Body of pancreas (tissue), 4 donors: ENCODE measurements at regions not wholly inside any gene's neighbourhood (a gene's known extent, or its start where the extent isn't known, plus 50 kb on each side); places are given as distances from the start of the nearest gene placed in this dataset.

Source experiments
- ATAC-seq: fragments of 150-250 bp; one replicate; pipeline ENCODE4 v1.9.1; 2016
- DNase-seq, 4 donors: peaks; one replicate each; pipeline ENCODE4 v3.0.0-alpha.2; 2019
- H3K27ac ChIP-seq, 4 donors: fragments of 200-600 bp; sonication (generic); 1 replicate in 3 of 4; 2 replicates in 1 of 4; pipeline versions ENCODE4 v1.5.1 to v1.6.1; 2016 to 2019; ENCODE audit warnings: mild to moderate bottlenecking in 1 of 4, mixed read lengths in 1 of 4, moderate library complexity in 1 of 4
- H3K27me3 ChIP-seq, 2 donors: fragments of 200-600 bp; sonication (generic); one replicate each; pipeline ENCODE4 v1.6.0; 2016; ENCODE audit warnings: mild to moderate bottlenecking in 1 of 2
- H3K36me3 ChIP-seq, 2 donors: fragments of 200-600 bp; sonication (generic); replicated peaks in 1 of 2; 2 replicates each; pipeline ENCODE4 v1.5.1; 2016; ENCODE audit warnings: low read depth in 2 of 2; ENCODE audit not compliant: insufficient read depth in 1 of 2
- H3K4me1 ChIP-seq: fragments of 200-600 bp; sonication (generic); one replicate; pipeline ENCODE4 v1.6.0; 2016
- H3K4me3 ChIP-seq, 2 donors: fragments of 200-600 bp; sonication (generic); 1 replicate in 1 of 2; 2 replicates in 1 of 2; pipeline ENCODE4 v1.5.1; 2016 to 2019
- H3K9me3 ChIP-seq, 3 donors: fragments of 200-600 bp; sonication (generic); 1 replicate in 2 of 3; 2 replicates in 1 of 3; pipeline ENCODE4 v1.5.1; 2016
- CTCF ChIP-seq, 7 experiments: fragments of 450-650 bp in 4 of 7; fragments of 200-600 bp in 3 of 7; sonication (generic) in 3 of 7; IDR thresholded peaks; one replicate each; pipeline ENCODE4 v1.5.1; 2016 to 2019; ENCODE audit warnings: antibody characterized with exemption in 7 of 7
- POLR2A ChIP-seq, 3 donors: fragments of 450-650 bp; IDR thresholded peaks; one replicate each; pipeline ENCODE4 v1.6.1; 2016; ENCODE audit warnings: antibody characterized with exemption in 3 of 3, mild to moderate bottlenecking in 2 of 3
- WGBS, 2 donors: methylation state at CpG; one replicate each; pipeline ENCODE4 v1.1.5; 2017; 5-methylcytosine and 5-hydroxymethylcytosine counted together
- intact Hi-C: fragments of 100-400 bp; cut with DNase I; formaldehyde crosslinking; loops from one replicate; pipeline ENCODE4 v1.15.1; 2023

- TF ChIP-seq POLR2A (IDR thresholded peaks at IDR 0.05), result no peak
- no peak for TF ChIP-seq CTCF (IDR thresholded peaks at IDR 0.05)
- intact Hi-C loops, result no loop called here
- Histone ChIP-seq H3K4me1 (no peaks in the 10 kb centered on the region), H3K36me3 (no peaks in the 10 kb centered on the region), H3K4me3 (no peak overlapping the region), H3K27ac (no peak overlapping the region), H3K27me3 (no peaks in the 10 kb centered on the region), H3K9me3 (no peaks in the 10 kb centered on the region)
- DNase-seq (no peak), ATAC-seq (no peak)
- 52 to 60% methylated on average over 7 of the region's 7 CpGs for WGBS, 2 donors
These were observed 610.5 kb downstream of the TFAP2B start for GRCh38 chr6:51429017-51429712.

- 46 to 69% methylated on average over 2 of the region's 2 CpGs for WGBS, 2 donors
- no peak overlapping the region for H3K4me3 ChIP-seq
These were observed 611.9 kb downstream of the TFAP2B start for GRCh38 chr6:51430589-51430988.

GRCh38 chr6:51432481-51432880 lies 613.8 kb downstream of the TFAP2B start:
- WGBS, 2 donors, result 49 to 63% methylated on average over 3 of the region's 3 CpGs
- TF ChIP-seq POLR2A (IDR thresholded peaks at IDR 0.05) (no peak), CTCF (IDR thresholded peaks at IDR 0.05) (no peak)
- intact Hi-C loops, result no loop called here
- Histone ChIP-seq H3K4me1 (no peaks in the 10 kb centered on the region), H3K27me3 (no peaks in the 10 kb centered on the region), H3K27ac (no peak overlapping the region), H3K9me3 (no peaks in the 10 kb centered on the region), H3K4me3 (no peak overlapping the region), H3K36me3 (no peaks in the 10 kb centered on the region)
- DNase-seq (no peak), ATAC-seq (no peak)

More at GRCh38 chr6:51430589-51430988, 611.9 kb downstream of the TFAP2B start:
- no peak overlapping the region for H3K27ac ChIP-seq
- H3K36me3 ChIP-seq, result no peaks in the 10 kb centered on the region
- no peaks in the 10 kb centered on the region for H3K9me3 ChIP-seq
- no peaks in the 10 kb centered on the region for H3K27me3 ChIP-seq
- TF ChIP-seq CTCF (IDR thresholded peaks at IDR 0.05) (no peak), POLR2A (IDR thresholded peaks at IDR 0.05) (no peak)
- ATAC-seq (no peak), DNase-seq (no peak)
- intact Hi-C loops, result no loop called here
- H3K4me1 ChIP-seq, result no peaks in the 10 kb centered on the region

GRCh38 chr6:51450248-51450957 lies 631.7 kb downstream of the TFAP2B start:
- Histone ChIP-seq H3K27ac (no peak overlapping the region), H3K36me3 (no peaks in the 10 kb centered on the region), H3K9me3 (no peaks in the 10 kb centered on the region), H3K27me3 (no peaks in the 10 kb centered on the region), H3K4me1 (no peaks in the 10 kb centered on the region), H3K4me3 (no peak overlapping the region)
- DNase-seq (no peak), ATAC-seq (no peak)
- intact Hi-C loops, result no loop called here
- 45 to 47% methylated on average over 3 of the region's 3 CpGs for WGBS, 2 donors
- TF ChIP-seq CTCF (IDR thresholded peaks at IDR 0.05) (no peak), POLR2A (IDR thresholded peaks at IDR 0.05) (no peak)
